ENCODE measurements at regions not wholly inside any gene's neighbourhood (a gene's known extent, or its start where the extent isn't known, plus 50 kb on each side); places are given as distances from the start of the nearest gene placed in this dataset.

- TF ChIP-seq SP1 (IDR thresholded peaks at IDR 0.05): no peak
- TF ChIP-seq CTCF (IDR thresholded peaks at IDR 0.05; ENCODE audit: low read depth, low read length, missing input control): no peak
- TF ChIP-seq MAX (IDR thresholded peaks at IDR 0.05): no peak
- TF ChIP-seq REST (IDR thresholded peaks at IDR 0.05): no peak
- no peak for TF ChIP-seq RAD21 (IDR thresholded peaks at IDR 0.05)
- TF ChIP-seq NR2F2 (IDR thresholded peaks at IDR 0.05): no peak
- no peak for TF ChIP-seq HNF4G (IDR thresholded peaks at IDR 0.05)
- no peak for TF ChIP-seq TAF1 (conservative IDR thresholded peaks at IDR 0.05)
- TF ChIP-seq ATF3 (IDR thresholded peaks at IDR 0.05): no peak
- no peak for TF ChIP-seq FOXA1 (IDR thresholded peaks at IDR 0.05)
Measured at GRCh38 chr5:125088522-125089105, 342.2 kb upstream of the ZNF608 start.

Data from liver (tissue), 3 donors.